Choroid plexus epithelial cell (primary cell): ENCODE measurements at regions not wholly inside any gene's neighbourhood (a gene's known extent, or its start where the extent isn't known, plus 50 kb on each side); places are given as distances from the start of the nearest gene placed in this dataset.
A peak's percentile ranks its signal among the peaks of the same experiment; 100 is the strongest.

Source experiments
- DNase-seq: peaks from one replicate; pipeline ENCODE4 v3.0.0-alpha.2; 2010; ENCODE audit warnings: low read depth
- H3K4me3 ChIP-seq: 2 replicates; pipeline ENCODE4 v1.5.1; 2011; ENCODE audit warnings: low read depth, mild to moderate bottlenecking, control low read depth, low read length, moderate library complexity
- CTCF ChIP-seq: conservative IDR thresholded peaks from 2 replicates; pipeline ENCODE4 v1.5.1; 2011; ENCODE audit warnings: low read depth, mild to moderate bottlenecking, control low read depth, inconsistent platforms, low read length, moderate library complexity

- TF ChIP-seq CTCF = no peak
- peak; percentile 16 for DNase-seq
- no peak overlapping the region for H3K4me3 ChIP-seq
Observed at GRCh38 chr14:84857571-84857970, 672.4 kb upstream of the FLRT2 start.

DNA sequence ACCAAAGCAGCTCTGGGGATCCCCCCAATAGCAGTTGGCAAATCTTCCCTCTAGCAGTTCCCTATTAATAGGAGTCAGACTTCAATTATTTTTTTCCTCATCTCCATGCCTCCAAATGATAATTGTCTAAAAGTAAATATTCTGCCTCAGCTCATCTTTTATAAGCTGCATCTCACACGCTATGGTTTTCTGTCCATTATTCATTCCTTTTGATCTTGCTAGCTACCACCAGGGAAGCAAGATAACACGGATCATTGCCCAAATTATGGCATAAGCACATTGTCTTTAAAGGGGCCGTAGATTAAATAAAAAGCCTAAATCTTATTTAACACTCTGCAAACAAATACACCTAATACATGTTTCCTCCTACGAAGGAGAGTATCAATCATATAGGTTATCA lies 670.8 kb upstream of the FLRT2 start:
- TF ChIP-seq CTCF = no peak
- H3K4me3 ChIP-seq = no peak overlapping the region
- DNase-seq = no peak

DNA sequence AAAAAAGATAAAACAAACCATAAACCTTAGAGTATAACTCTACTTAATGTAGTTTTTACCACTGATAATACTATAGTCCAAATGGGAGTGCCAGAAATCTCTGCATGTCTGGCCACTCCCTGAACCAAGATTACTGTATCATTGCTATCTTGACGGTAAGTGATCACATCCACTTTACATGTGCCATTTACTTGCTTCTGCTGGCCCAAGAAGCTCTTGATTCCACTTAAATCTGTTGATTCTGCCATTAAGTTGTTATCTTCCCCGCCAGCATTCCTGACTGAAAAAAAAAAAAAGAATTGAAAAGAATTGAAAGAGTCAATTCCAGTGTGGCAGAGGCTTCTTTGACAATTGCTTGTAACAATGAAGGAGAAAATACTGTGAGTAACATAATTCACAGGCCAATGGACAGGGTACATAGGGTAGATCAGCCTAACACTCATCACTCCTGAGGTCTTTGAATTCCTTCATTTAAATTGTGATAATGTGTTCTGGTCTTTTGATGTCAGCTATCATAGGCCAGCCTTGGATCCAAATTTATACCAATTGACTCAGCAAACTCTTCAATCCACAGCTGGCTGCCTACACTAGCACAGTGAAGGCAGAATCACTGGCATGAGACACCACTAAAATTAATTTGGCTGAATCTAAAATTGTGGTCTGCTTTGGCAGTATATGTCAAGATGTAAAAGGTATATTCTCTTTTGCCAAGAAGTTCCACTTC lies 665.2 kb upstream of the FLRT2 start:
- no peak for DNase-seq
- TF ChIP-seq CTCF = no peak
- no peak overlapping the region for H3K4me3 ChIP-seq

- no peak for DNase-seq
- no peak for TF ChIP-seq CTCF
- H3K4me3 ChIP-seq = no peak overlapping the region
Observed at GRCh38 chr14:84871734-84872133, 658.2 kb upstream of the FLRT2 start.

GRCh38 chr14:84874436-84874835 lies 655.5 kb upstream of the FLRT2 start:
- no peak for DNase-seq
- H3K4me3 ChIP-seq = no peak overlapping the region
- no peak for TF ChIP-seq CTCF

DNA sequence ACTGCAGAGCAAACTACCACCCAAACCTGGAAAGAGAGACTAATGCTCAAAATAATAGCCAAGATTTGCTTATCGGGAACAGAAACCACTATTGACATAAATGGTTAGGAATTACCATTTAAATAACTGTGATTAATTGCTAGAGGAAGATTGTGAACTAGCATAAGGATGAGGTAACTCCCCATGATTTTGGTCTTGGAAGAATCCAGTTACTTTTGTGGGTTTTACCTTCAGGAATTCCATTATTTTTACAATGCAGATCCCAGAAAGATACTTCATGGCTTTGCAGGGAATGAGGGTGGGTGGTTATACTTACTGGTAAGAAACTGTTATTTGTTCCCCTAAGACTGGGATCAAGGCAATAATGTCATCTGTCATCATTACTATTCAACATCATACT lies 652.9 kb upstream of the FLRT2 start:
- TF ChIP-seq CTCF = no peak
- no peak for DNase-seq
- no peak overlapping the region for H3K4me3 ChIP-seq

GRCh38 chr14:84882830-84883229 lies 647.1 kb upstream of the FLRT2 start:
- H3K4me3 ChIP-seq = no peak overlapping the region
- TF ChIP-seq CTCF = no peak
- no peak for DNase-seq
